K562 (cell line): ENCODE measurements at regions not wholly inside any gene's neighbourhood (a gene's known extent, or its start where the extent isn't known, plus 50 kb on each side); places are given as distances from the start of the nearest gene placed in this dataset.
A peak's percentile ranks its signal among the peaks of the same experiment; 100 is the strongest.

ENCODE experiments used
- BDP1 ChIP-seq: IDR thresholded peaks from 3 replicates; pipeline ENCODE4 v1.6.1; 2011; ENCODE audit not compliant: insufficient read length, insufficient read depth
- E2F5 ChIP-seq: sonication (generic); formaldehyde crosslinking; IDR thresholded peaks from 2 replicates; pipeline ENCODE4 v1.8.0; 2022; ENCODE audit warnings: mild to moderate bottlenecking, missing genetic modification reagents
- ETV5 ChIP-seq: sonication (generic); formaldehyde crosslinking; IDR thresholded peaks from 2 replicates; pipeline ENCODE4 v1.4.0; 2020; ENCODE audit warnings: low read depth, mild to moderate bottlenecking, missing genetic modification reagents
- ILF3 ChIP-seq: fragments of 450-650 bp; IDR thresholded peaks from 2 replicates; pipeline ENCODE4 v1.6.1; 2018; ENCODE audit warnings: antibody characterized with exemption, mild to moderate bottlenecking, moderate library complexity, borderline replicate concordance
- JUN ChIP-seq, 2 experiments: sonication (generic) in 1 of 2; formaldehyde crosslinking in 1 of 2; IDR thresholded peaks; 2 replicates each; pipeline versions ENCODE4 v1.6.1 to v1.8.0; 2012 to 2022; ENCODE audit warnings: borderline replicate concordance in 2 of 2, mild to moderate bottlenecking in 2 of 2, improper control_type of control experiment in 1 of 2, low read depth in 1 of 2, low read length in 1 of 2, missing genetic modification reagents in 1 of 2
- JUND ChIP-seq, 2 experiments: IDR thresholded peaks; 2 replicates in 1 of 2; 3 replicates in 1 of 2; pipeline ENCODE4 v1.6.1; 2011; ENCODE audit warnings: borderline replicate concordance in 2 of 2, low read depth in 2 of 2, low read length in 2 of 2, improper control_type of control experiment in 1 of 2, missing biosample characterization in 1 of 2, missing genetic modification characterization in 1 of 2, missing genetic modification reagents in 1 of 2
- KDM2B ChIP-seq: fragments of 250-450 bp; sonication (Bioruptor Pico); IDR thresholded peaks from 2 replicates; pipeline ENCODE4 v1.8.0; 2021; ENCODE audit warnings: mild to moderate bottlenecking, moderate library complexity
- LEF1 ChIP-seq: fragments of 450-650 bp; IDR thresholded peaks from 2 replicates; pipeline ENCODE4 v1.6.1; 2016; ENCODE audit warnings: mild to moderate bottlenecking
- MLLT1 ChIP-seq, 2 experiments: fragments of 450-650 bp; IDR thresholded peaks; 2 replicates each; pipeline ENCODE4 v1.6.1; 2016
- NFE2L1 ChIP-seq: fragments of 450-650 bp; IDR thresholded peaks from 2 replicates; pipeline ENCODE4 v1.6.1; 2016; ENCODE audit warnings: missing genetic modification characterization, low read depth, mild to moderate bottlenecking, missing compliant biosample characterization, moderate library complexity, borderline replicate concordance
- NR4A1 ChIP-seq, 2 experiments: fragments of 250-450 bp in 1 of 2; fragments of 450-650 bp in 1 of 2; sonication (Bioruptor Pico) in 1 of 2; IDR thresholded peaks; 2 replicates each; pipeline versions ENCODE4 v1.4.0 to v1.6.1; 2016 to 2020; ENCODE audit warnings: mild to moderate bottlenecking in 2 of 2, missing compliant biosample characterization in 1 of 2, missing genetic modification characterization in 1 of 2, moderate library complexity in 1 of 2
- POLR2G ChIP-seq: fragments of 200-400 bp; formaldehyde crosslinking; IDR thresholded peaks from 2 replicates; pipeline ENCODE4 v1.6.1; 2017; ENCODE audit warnings: low read depth, mild to moderate bottlenecking, antibody characterized with exemption, low read length, moderate library complexity
- RBBP5 ChIP-seq: fragments of 200-600 bp; sonication (generic); IDR thresholded peaks from 2 replicates; pipeline ENCODE4 v1.6.1; 2012; ENCODE audit warnings: borderline replicate concordance, mild to moderate bottlenecking, low read length, control low read depth, inconsistent platforms; ENCODE audit not compliant: insufficient read depth, poor library complexity, severe bottlenecking
- RBFOX2 ChIP-seq: fragments of 200-400 bp; formaldehyde crosslinking; IDR thresholded peaks from 2 replicates; pipeline ENCODE4 v1.6.1; 2017; ENCODE audit warnings: low read depth, mild to moderate bottlenecking, low read length, moderate library complexity
- RCOR1 ChIP-seq, 2 experiments: IDR thresholded peaks; 2 replicates each; pipeline ENCODE4 v1.6.1; 2012; ENCODE audit warnings: low read depth in 2 of 2, low read length in 2 of 2, borderline replicate concordance in 1 of 2, improper control_type of control experiment in 1 of 2
- RHOXF2B ChIP-seq: fragments of 250-450 bp; sonication (Bioruptor Pico); conservative IDR thresholded peaks from 2 replicates; pipeline ENCODE4 v1.5.1; 2021
- TGIF2 ChIP-seq: sonication (generic); formaldehyde crosslinking; IDR thresholded peaks from 2 replicates; pipeline ENCODE4 v1.8.1; 2022; ENCODE audit warnings: mild to moderate bottlenecking, missing genetic modification reagents, moderate library complexity
- THRAP3 ChIP-seq: fragments of 450-650 bp; IDR thresholded peaks from 2 replicates; pipeline ENCODE4 v1.6.1; 2016; ENCODE audit warnings: mild to moderate bottlenecking, inconsistent platforms, borderline replicate concordance
- ZBTB12 ChIP-seq: fragments of 250-450 bp; sonication (Bioruptor Pico); IDR thresholded peaks from 2 replicates; pipeline ENCODE4 v1.4.0; 2020
- ZNF551 ChIP-seq: fragments of 250-450 bp; sonication (Bioruptor Pico); IDR thresholded peaks from 2 replicates; pipeline ENCODE4 v1.5.0; 2021; ENCODE audit warnings: mild to moderate bottlenecking, moderate library complexity
- ZNF584 ChIP-seq: fragments of 200-800 bp; sonication (Bioruptor generic); IDR thresholded peaks from 2 replicates; pipeline ENCODE4 v1.6.1; 2016; ENCODE audit warnings: low read depth, mild to moderate bottlenecking, missing genetic modification characterization, missing compliant biosample characterization
- ZNF586 ChIP-seq: fragments of 450-650 bp; formaldehyde crosslinking; conservative IDR thresholded peaks from 2 replicates; pipeline ENCODE4 v1.4.0; 2020; ENCODE audit warnings: mild to moderate bottlenecking, moderate library complexity
- ZNF766 ChIP-seq: fragments of 200-800 bp; sonication (Bioruptor generic); conservative IDR thresholded peaks from 2 replicates; pipeline ENCODE4 v1.6.1; 2016; ENCODE audit warnings: missing genetic modification characterization, missing compliant biosample characterization

GRCh38 chr9:107749787-107750444 lies 260.3 kb upstream of the KLF4 start (continued):
- TF ChIP-seq ILF3: no peak
- no peak for TF ChIP-seq ZBTB12
- peak; percentile 9; the same call in 1 of the 2 replicates for TF ChIP-seq JUN (IDR thresholded peaks at IDR 0.05; ENCODE audit: borderline replicate concordance, low read depth, low read length)
- TF ChIP-seq JUN (CRISPR knock-in tag; IDR thresholded peaks at IDR 0.05; ENCODE audit: borderline replicate concordance): no peak
- peak; percentile 69 for TF ChIP-seq ETV5
- TF ChIP-seq ZNF584 (CRISPR knock-in tag): peak; percentile 65; the same call in 1 of the 2 replicates
- no peak for TF ChIP-seq TGIF2 (CRISPR knock-in tag)
- no peak for TF ChIP-seq ZNF551 (CRISPR knock-in tag)
- peak; percentile 55 for TF ChIP-seq POLR2G
- no peak for TF ChIP-seq RHOXF2B
- TF ChIP-seq LEF1: no peak
- no peak for TF ChIP-seq ZNF766 (CRISPR knock-in tag)
- TF ChIP-seq E2F5 (CRISPR knock-in tag): no peak
- TF ChIP-seq THRAP3: no peak
- peak; percentile 78; the same call in 1 of the 2 replicates for TF ChIP-seq JUND (IDR thresholded peaks at IDR 0.05; ENCODE audit: borderline replicate concordance, low read depth, low read length)
- peak; percentile 64; the same call in 1 of the 3 replicates for TF ChIP-seq JUND (tag; IDR thresholded peaks at IDR 0.05; ENCODE audit: borderline replicate concordance, low read depth, low read length)
- no peak for TF ChIP-seq MLLT1 (IDR thresholded peaks at IDR 0.05)
- TF ChIP-seq BDP1: no peak
- peak in 1 of 2 experiments; percentile 74; a peak in 1 of 4 replicates for TF ChIP-seq RCOR1 (IDR thresholded peaks at IDR 0.05; ENCODE audit: borderline replicate concordance in 1 of 2, low read depth in 2 of 2, low read length in 2 of 2)
- no peak for TF ChIP-seq NFE2L1
- no peak for TF ChIP-seq RBBP5
- no peak for TF ChIP-seq KDM2B (CRISPR knock-in tag)
- no peak for TF ChIP-seq ZNF586 (CRISPR knock-in tag)
- no peak for TF ChIP-seq NR4A1 (CRISPR knock-in tag; IDR thresholded peaks at IDR 0.05)
- no peak for TF ChIP-seq NR4A1 (tag; IDR thresholded peaks at IDR 0.05)
- TF ChIP-seq RBFOX2: peak; percentile 74
